K562 (cell line): ENCODE measurements at regions not wholly inside any gene's neighbourhood (a gene's known extent, or its start where the extent isn't known, plus 50 kb on each side); places are given as distances from the start of the nearest gene placed in this dataset.

ENCODE experiments used
- ATAC-seq: fragments of 200-7000 bp; cut with Tn5 transposase; 3 replicates; pipeline ENCODE4 v1.9.1; 2020; ENCODE audit warnings: moderate library complexity
- BruUV-seq: library from RNA; stranded (reverse); fragments of 400-500 nt; replicated peaks from 2 replicates; lab custom pipeline; 2021; lab: Mats Ljungman, UMichigan
- CTCF ChIA-PET: fragments of 300-600 bp; formaldehyde crosslinking; extraction: SDS; loops from one replicate; lab custom pipeline; 2021; ENCODE audit warnings: low intra/inter-chr PET ratio; lab: Yijun Ruan, JAX
- POLR2A ChIA-PET: fragments of 300-600, 350-650 bp; sonication (Branson Sonifier 250); formaldehyde crosslinking; extraction: SDS; loops from one replicate; lab custom pipeline; 2021; ENCODE audit warnings: antibody characterized with exemption, inconsistent platforms; lab: Yijun Ruan, JAX
- DNase-seq, 4 experiments: peaks; one replicate each; pipeline versions ENCODE4 v3.0.0 to v3.0.0-alpha.2; 2011 to 2018; ENCODE audit warnings: low spot score in 3 of 4, mixed read lengths in 3 of 4; ENCODE audit errors: extremely low read depth in 1 of 4
- FAIRE-seq: peaks from 2 replicates; lab custom pipeline; 2011; peaks lifted over from hg19 to GRCh38; lab: Jason Lieb, UNC
- H2AFZ ChIP-seq: 2 replicates; pipeline ENCODE4 v1.6.0; 2011; ENCODE audit warnings: low read depth, low read length, control low read depth, inconsistent platforms
- H3K27ac ChIP-seq: fragments of 200-600 bp; 3 replicates; pipeline ENCODE4 v1.8.0; 2011; ENCODE audit warnings: low read depth, mild to moderate bottlenecking, control low read depth, inconsistent platforms, low read length, moderate library complexity, mixed read lengths; ENCODE audit errors: extremely low read depth
- H3K27me3 ChIP-seq, 2 experiments: fragments of 300-600 bp in 1 of 2; 2 replicates in 1 of 2; 3 replicates in 1 of 2; pipeline versions ENCODE4 v1.6.0 to v1.8.0; 2011; ENCODE audit warnings: inconsistent platforms in 2 of 2, low read length in 2 of 2, mild to moderate bottlenecking in 1 of 2, mixed read lengths in 1 of 2, moderate library complexity in 1 of 2; ENCODE audit not compliant: control insufficient read depth in 2 of 2, insufficient read depth in 2 of 2
- H3K36me3 ChIP-seq: fragments of 300-600 bp; 3 replicates; pipeline ENCODE4 v1.8.0; 2011; ENCODE audit warnings: mild to moderate bottlenecking, low read length, inconsistent platforms; ENCODE audit not compliant: control insufficient read depth, insufficient read depth
- H3K4me1 ChIP-seq, 2 experiments: fragments of 200-600 bp in 1 of 2; replicated peaks in 1 of 2; 2 replicates in 1 of 2; 3 replicates in 1 of 2; pipeline versions ENCODE4 v1.5.1 to v1.8.0; 2011; ENCODE audit warnings: inconsistent platforms in 2 of 2, low read length in 2 of 2, mild to moderate bottlenecking in 1 of 2, mixed read lengths in 1 of 2, moderate library complexity in 1 of 2; ENCODE audit not compliant: control insufficient read depth in 2 of 2, insufficient read depth in 2 of 2
- H3K4me2 ChIP-seq: 2 replicates; pipeline ENCODE4 v1.6.1; 2011; ENCODE audit warnings: low read length, control low read depth, inconsistent platforms, mixed read lengths; ENCODE audit not compliant: insufficient read depth
- H3K4me3 ChIP-seq: fragments of 200-600 bp; sonication (generic), shearing (Covaris generic); 2 replicates; pipeline ENCODE4 v1.5.1; 2016; ENCODE audit warnings: control low read depth, inconsistent platforms
- H3K79me2 ChIP-seq: fragments of 200-600 bp; 3 replicates; pipeline ENCODE4 v1.8.0; 2011; ENCODE audit warnings: low read length, inconsistent platforms; ENCODE audit not compliant: control insufficient read depth, insufficient read depth
- H3K9ac ChIP-seq, 2 experiments: 2 replicates each; pipeline versions ENCODE4 v1.6.0 to v1.6.1; 2011; ENCODE audit warnings: low read depth in 2 of 2, low read length in 2 of 2, control low read depth in 1 of 2, inconsistent platforms in 1 of 2, mild to moderate bottlenecking in 1 of 2, mixed read lengths in 1 of 2; ENCODE audit not compliant: insufficient read depth in 1 of 2
- H3K9me1 ChIP-seq: one replicate; pipeline ENCODE4 v1.6.0; 2011; ENCODE audit warnings: inconsistent platforms, mild to moderate bottlenecking, low read length, moderate library complexity; ENCODE audit not compliant: control insufficient read depth, insufficient read depth
- H3K9me3 ChIP-seq: replicated peaks from 2 replicates; pipeline ENCODE4 v1.5.1; 2011; ENCODE audit warnings: low read depth, low read length, inconsistent platforms; ENCODE audit not compliant: control insufficient read depth, insufficient read depth
- H4K20me1 ChIP-seq: replicated peaks from 2 replicates; pipeline ENCODE4 v1.6.1; 2011; ENCODE audit warnings: low read length, inconsistent platforms, mixed read lengths; ENCODE audit not compliant: control insufficient read depth, insufficient read depth
- AFF4 ChIP-seq: sonication (generic); formaldehyde crosslinking; IDR thresholded peaks from 2 replicates; pipeline ENCODE4 v1.8.0; 2023; ENCODE audit warnings: mild to moderate bottlenecking, missing genetic modification reagents
- ELF2 ChIP-seq: fragments of 250-450 bp; sonication (Bioruptor Pico); IDR thresholded peaks from 2 replicates; pipeline ENCODE4 v1.5.0; 2021; ENCODE audit warnings: mild to moderate bottlenecking
- ESRRA ChIP-seq: fragments of 450-650 bp; IDR thresholded peaks from 2 replicates; pipeline ENCODE4 v1.6.1; 2014; ENCODE audit warnings: low read depth, mild to moderate bottlenecking, moderate library complexity, borderline replicate concordance
- FOXJ3 ChIP-seq: sonication (generic); formaldehyde crosslinking; IDR thresholded peaks from 2 replicates; pipeline ENCODE4 v1.4.0; 2020; ENCODE audit warnings: mild to moderate bottlenecking, missing genetic modification reagents
- HOXB6 ChIP-seq: fragments of 250-450 bp; sonication (Bioruptor Pico); IDR thresholded peaks from 2 replicates; pipeline ENCODE4 v1.5.1; 2022; ENCODE audit warnings: mild to moderate bottlenecking, borderline replicate concordance
- MAZ ChIP-seq, 2 experiments: fragments of 450-650 bp in 1 of 2; sonication (generic) in 1 of 2; formaldehyde crosslinking; IDR thresholded peaks in 1 of 2; conservative IDR thresholded peaks in 1 of 2; 2 replicates each; pipeline versions ENCODE4 v1.4.0 to v1.5.0; 2020; ENCODE audit warnings: mild to moderate bottlenecking in 1 of 2, missing genetic modification reagents in 1 of 2
- NCOA1 ChIP-seq: fragments of 450-650 bp; IDR thresholded peaks from 2 replicates; pipeline ENCODE4 v1.6.1; 2016; ENCODE audit warnings: low read depth
- NR2C1 ChIP-seq, 2 experiments: fragments of 450-650 bp; IDR thresholded peaks; 2 replicates each; pipeline ENCODE4 v1.6.1; 2017; ENCODE audit warnings: mild to moderate bottlenecking in 2 of 2, antibody characterized with exemption in 1 of 2, inconsistent platforms in 1 of 2, missing compliant biosample characterization in 1 of 2, missing genetic modification characterization in 1 of 2
- PTRF ChIP-seq: fragments of 450-650 bp; IDR thresholded peaks from 2 replicates; pipeline ENCODE4 v1.6.1; 2016; ENCODE audit warnings: mild to moderate bottlenecking, missing genetic modification characterization, missing compliant biosample characterization
- RBFOX2 ChIP-seq: fragments of 200-400 bp; formaldehyde crosslinking; IDR thresholded peaks from 2 replicates; pipeline ENCODE4 v1.6.1; 2017; ENCODE audit warnings: low read depth, mild to moderate bottlenecking, low read length, moderate library complexity
- WGBS: fragments of 100-300 bp; shearing (Covaris generic); methylation state at CpG from one replicate; pipeline ENCODE4 v1.1.6; 2016; ENCODE audit warnings: low coverage, mixed read lengths; ENCODE audit not compliant: insufficient coverage; ENCODE audit errors: missing lambda C conversion rate; 5-methylcytosine and 5-hydroxymethylcytosine counted together
- in situ Hi-C: fragments of 300-500 bp; cut with MboI; formaldehyde crosslinking; loops from 4 replicates; pipeline ENCODE4 v1.15.0; 2018; ENCODE audit warnings: inconsistent platforms, mixed read lengths
- intact Hi-C: fragments of 100-400 bp; cut with micrococcal nuclease; formaldehyde crosslinking; loops from 2 replicates; pipeline ENCODE4 v1.14.2; 2022
- TF ChIP-seq, protein P1 (sequence below), 2 experiments: fragments of 450-650 bp; IDR thresholded peaks; 2 replicates each; pipeline ENCODE4 v1.6.1; 2016
- TF ChIP-seq, protein P2 (sequence below), 3 experiments: fragments of 200-800 bp in 1 of 3; sonication (Bioruptor generic) in 1 of 3; sonication (generic) in 1 of 3; formaldehyde crosslinking in 1 of 3; IDR thresholded peaks; 2 replicates each; pipeline versions ENCODE4 v1.6.1 to v1.8.0; 2016 to 2022; ENCODE audit warnings: mild to moderate bottlenecking in 2 of 3, missing compliant biosample characterization in 2 of 3, missing genetic modification characterization in 2 of 3, missing genetic modification reagents in 1 of 3

GRCh38 chr13:24071423-24072075 lies 89.0 kb upstream of the SPATA13 start:
- Histone ChIP-seq H2AFZ (no peak overlapping the region), H4K20me1 (no peaks in the 10 kb centered on the region), H3K4me2 (no peak overlapping the region), H3K27ac (no peak overlapping the region), H3K9me3 (no peaks in the 10 kb centered on the region), H3K9me1 (no peaks in the 10 kb centered on the region), H3K79me2 (no peaks in the 10 kb centered on the region), H3K9ac (no peak overlapping the region), H3K27me3 (peaks cover 0 to 3% of the 10 kb centered on the region in 2 experiments; a peak in 3 of 5 replicates), H3K4me3 (no peak overlapping the region), H3K36me3 (no peaks in the 10 kb centered on the region), H3K4me1 (no peaks in the 10 kb centered on the region)
- FAIRE-seq (no peak), ATAC-seq (no peak), DNase-seq (no peak)
- CTCF ChIA-PET: no interaction called here
- no TSS peak for BruUV-seq
- in situ Hi-C loops (no loop called here), intact Hi-C loops (no loop called here)
- TF ChIP-seq, protein P1, sequence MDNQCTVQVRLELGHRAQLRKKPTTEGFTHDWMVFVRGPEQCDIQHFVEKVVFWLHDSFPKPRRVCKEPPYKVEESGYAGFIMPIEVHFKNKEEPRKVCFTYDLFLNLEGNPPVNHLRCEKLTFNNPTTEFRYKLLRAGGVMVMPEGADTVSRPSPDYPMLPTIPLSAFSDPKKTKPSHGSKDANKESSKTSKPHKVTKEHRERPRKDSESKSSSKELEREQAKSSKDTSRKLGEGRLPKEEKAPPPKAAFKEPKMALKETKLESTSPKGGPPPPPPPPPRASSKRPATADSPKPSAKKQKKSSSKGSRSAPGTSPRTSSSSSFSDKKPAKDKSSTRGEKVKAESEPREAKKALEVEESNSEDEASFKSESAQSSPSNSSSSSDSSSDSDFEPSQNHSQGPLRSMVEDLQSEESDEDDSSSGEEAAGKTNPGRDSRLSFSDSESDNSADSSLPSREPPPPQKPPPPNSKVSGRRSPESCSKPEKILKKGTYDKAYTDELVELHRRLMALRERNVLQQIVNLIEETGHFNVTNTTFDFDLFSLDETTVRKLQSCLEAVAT (IDR thresholded peaks at IDR 0.05): no peak
- no peak for TF ChIP-seq MAZ (CRISPR knock-in tag; conservative IDR thresholded peaks at IDR 0.05 in 1 of 2, IDR thresholded peaks at IDR 0.05 in 1 of 2)
- TF ChIP-seq, protein P2, sequence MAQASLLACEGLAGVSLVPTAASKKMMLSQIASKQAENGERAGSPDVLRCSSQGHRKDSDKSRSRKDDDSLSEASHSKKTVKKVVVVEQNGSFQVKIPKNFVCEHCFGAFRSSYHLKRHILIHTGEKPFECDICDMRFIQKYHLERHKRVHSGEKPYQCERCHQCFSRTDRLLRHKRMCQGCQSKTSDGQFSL (CRISPR knock-in tag; IDR thresholded peaks at IDR 0.05): no peak
- TF ChIP-seq, protein P2 (tag; IDR thresholded peaks at IDR 0.05): no peak
- TF ChIP-seq PTRF: no peak
- no peak for TF ChIP-seq FOXJ3 (CRISPR knock-in tag)
- no peak for TF ChIP-seq ESRRA
- TF ChIP-seq NCOA1: no peak
- TF ChIP-seq RBFOX2: no peak
- TF ChIP-seq AFF4 (CRISPR knock-in tag): no peak
- no peak for TF ChIP-seq ELF2
- TF ChIP-seq NR2C1 (IDR thresholded peaks at IDR 0.05): no peak
- no peak for TF ChIP-seq NR2C1 (tag; IDR thresholded peaks at IDR 0.05)
- TF ChIP-seq HOXB6 (CRISPR knock-in tag): no peak
- POLR2A ChIA-PET: no interaction called here
- WGBS: 6% methylated on average over 6 of the region's 6 CpGs
